Vagina (tissue), 2 donors: ENCODE measurements at regions not wholly inside any gene's neighbourhood (a gene's known extent, or its start where the extent isn't known, plus 50 kb on each side); places are given as distances from the start of the nearest gene placed in this dataset.

Experiments
- DNase-seq, 2 donors: peaks; one replicate each; pipeline ENCODE4 v3.0.0-alpha.2; 2017; ENCODE audit errors: extremely low spot score in 2 of 2
- H3K27ac ChIP-seq: fragments of 200-600 bp; sonication (generic); one replicate; pipeline ENCODE4 v1.5.1; 2019
- H3K27me3 ChIP-seq: fragments of 200-600 bp; sonication (generic); one replicate; pipeline ENCODE4 v1.5.1; 2019
- H3K36me3 ChIP-seq, 2 donors: fragments of 200-600 bp; sonication (generic); one replicate each; pipeline ENCODE4 v1.5.1; 2017 to 2019
- H3K4me1 ChIP-seq: fragments of 200-600 bp; sonication (generic); one replicate; pipeline ENCODE4 v1.5.1; 2019
- H3K4me3 ChIP-seq, 2 donors: fragments of 200-600 bp; sonication (generic); 1 replicate in 1 of 2; 2 replicates in 1 of 2; pipeline ENCODE4 v1.5.1; 2016 to 2019
- H3K9me3 ChIP-seq: fragments of 200-600 bp; sonication (generic); one replicate; pipeline ENCODE4 v1.5.1; 2019
- CTCF ChIP-seq, 3 experiments: fragments of 450-650 bp in 2 of 3; fragments of 200-600 bp in 1 of 3; sonication (generic) in 1 of 3; IDR thresholded peaks; one replicate each; pipeline ENCODE4 v1.5.1; 2017 to 2019; ENCODE audit warnings: antibody characterized with exemption in 3 of 3, mild to moderate bottlenecking in 2 of 3, moderate library complexity in 2 of 3
- POLR2A ChIP-seq, 2 donors: fragments of 450-650 bp; IDR thresholded peaks; one replicate each; pipeline ENCODE4 v1.6.1; 2017; ENCODE audit warnings: antibody characterized with exemption in 2 of 2, mild to moderate bottlenecking in 2 of 2, moderate library complexity in 2 of 2
- POLR2AphosphoS5 ChIP-seq, 2 donors: sonication (generic); formaldehyde crosslinking; IDR thresholded peaks; one replicate each; pipeline ENCODE4 v1.9.0; 2017; ENCODE audit warnings: antibody characterized with exemption in 2 of 2, mild to moderate bottlenecking in 2 of 2, low read depth in 1 of 2; ENCODE audit not compliant: insufficient read depth in 1 of 2
- intact Hi-C: fragments of 100-400 bp; cut with DNase I; formaldehyde crosslinking; loops from one replicate; pipeline ENCODE4 v1.15.1; 2023

DNA sequence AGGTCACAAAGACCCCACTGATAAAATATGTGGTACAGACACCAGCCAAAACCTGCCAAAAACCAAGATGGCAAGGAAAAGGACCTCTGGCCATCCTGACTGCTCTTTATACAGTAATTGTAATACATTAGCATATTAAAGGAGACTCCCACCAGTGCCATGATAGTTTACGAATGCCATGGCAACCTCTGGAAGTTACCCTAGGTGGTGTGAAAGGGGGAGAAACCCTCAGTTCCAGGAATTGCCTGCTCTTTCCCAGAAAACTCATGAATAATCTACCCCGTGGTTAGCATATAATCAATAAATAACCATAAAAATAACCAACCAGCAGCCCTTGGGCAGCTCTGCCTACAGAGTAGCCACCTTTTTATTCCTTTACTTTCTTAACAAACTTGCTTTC, 129.8 kb upstream of the EPB41L3 start:
- no peak overlapping the region for H3K27ac ChIP-seq
- H3K36me3 ChIP-seq: no peaks in the 10 kb centered on the region
- no peaks in the 10 kb centered on the region for H3K27me3 ChIP-seq
- no peaks in the 10 kb centered on the region for H3K9me3 ChIP-seq
- H3K4me1 ChIP-seq: no peaks in the 10 kb centered on the region
- no peak overlapping the region for H3K4me3 ChIP-seq
- intact Hi-C loops: no loop called here
- no peak for TF ChIP-seq CTCF (IDR thresholded peaks at IDR 0.05)
- TF ChIP-seq POLR2A (IDR thresholded peaks at IDR 0.05): no peak
- no peak for TF ChIP-seq POLR2AphosphoS5 (IDR thresholded peaks at IDR 0.05; ENCODE audit: insufficient read depth in 1 of 2, low read depth in 1 of 2)
- DNase-seq: no peak

GRCh38 chr18:5669585-5669984, 125.8 kb upstream of the EPB41L3 start:
- Histone ChIP-seq H3K4me3 (no peak overlapping the region), H3K27ac (no peak overlapping the region), H3K4me1 (no peaks in the 10 kb centered on the region), H3K9me3 (no peaks in the 10 kb centered on the region), H3K36me3 (no peaks in the 10 kb centered on the region), H3K27me3 (no peaks in the 10 kb centered on the region)
- intact Hi-C loops: no loop called here
- no peak for DNase-seq
- TF ChIP-seq CTCF (IDR thresholded peaks at IDR 0.05): no peak
- no peak for TF ChIP-seq POLR2AphosphoS5 (IDR thresholded peaks at IDR 0.05; ENCODE audit: insufficient read depth in 1 of 2, low read depth in 1 of 2)
- TF ChIP-seq POLR2A (IDR thresholded peaks at IDR 0.05): no peak

DNA sequence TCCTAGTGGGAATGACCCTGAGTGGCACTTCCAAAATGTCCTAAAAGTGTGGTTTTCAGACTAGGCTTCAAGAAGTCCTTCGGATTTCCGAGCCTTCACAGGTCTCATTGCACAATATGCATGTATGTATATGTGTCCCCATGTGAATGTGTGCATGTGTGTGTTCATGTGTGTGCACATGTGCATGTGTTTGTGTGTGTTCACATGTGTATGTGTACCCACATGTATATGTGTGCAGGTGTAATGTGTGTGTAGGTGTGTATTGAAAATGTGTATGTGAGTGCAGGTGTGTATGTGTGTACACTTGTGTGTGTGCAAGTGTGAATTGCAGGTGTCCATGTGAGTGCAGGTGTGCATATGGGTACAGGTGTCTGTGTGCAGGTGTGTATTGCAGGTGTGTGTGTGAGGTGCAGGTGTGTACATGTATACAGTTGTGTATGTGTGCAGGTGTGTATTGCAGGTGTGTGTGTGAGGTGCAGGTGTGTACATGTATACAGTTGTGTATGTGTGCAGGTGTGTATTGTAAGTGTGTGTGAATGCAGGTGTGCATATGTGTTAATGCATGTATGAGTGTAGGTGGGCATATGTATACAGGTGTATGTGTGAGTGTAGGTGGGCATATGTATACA, 124.4 kb upstream of the EPB41L3 start:
- no peaks in the 10 kb centered on the region for H3K4me1 ChIP-seq
- H3K27me3 ChIP-seq: no peaks in the 10 kb centered on the region
- H3K36me3 ChIP-seq: no peaks in the 10 kb centered on the region
- no peak overlapping the region for H3K27ac ChIP-seq
- no peaks in the 10 kb centered on the region for H3K9me3 ChIP-seq
- no peak overlapping the region for H3K4me3 ChIP-seq
- TF ChIP-seq POLR2A (IDR thresholded peaks at IDR 0.05): no peak
- no peak for TF ChIP-seq POLR2AphosphoS5 (IDR thresholded peaks at IDR 0.05; ENCODE audit: insufficient read depth in 1 of 2, low read depth in 1 of 2)
- TF ChIP-seq CTCF (IDR thresholded peaks at IDR 0.05): no peak
- no peak for DNase-seq
- intact Hi-C loops: no loop called here

DNA sequence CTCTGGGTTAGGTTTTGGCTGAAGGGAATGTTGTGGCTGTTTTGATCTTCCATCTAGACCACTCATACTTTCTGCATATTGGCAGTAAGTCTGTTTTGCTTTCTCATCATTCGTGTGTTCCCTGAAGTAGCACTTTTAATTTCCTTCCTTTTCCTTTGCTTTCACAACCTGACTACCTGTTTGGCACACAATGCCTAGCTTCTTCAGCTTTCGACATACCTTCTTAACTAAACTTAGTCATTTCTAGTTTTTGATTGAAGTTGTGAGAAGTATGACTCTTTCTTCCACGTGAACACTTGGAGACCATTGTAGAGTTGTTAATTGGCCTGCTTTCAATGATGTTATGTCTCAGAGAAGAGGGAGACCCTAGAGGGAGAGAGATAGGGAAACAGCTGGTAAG, 123.6 kb upstream of the EPB41L3 start:
- intact Hi-C loops: no loop called here
- H3K27ac ChIP-seq: no peak overlapping the region
- no peaks in the 10 kb centered on the region for H3K9me3 ChIP-seq
- no peak for DNase-seq
- H3K4me3 ChIP-seq: no peak overlapping the region
- H3K36me3 ChIP-seq: no peaks in the 10 kb centered on the region
- no peaks in the 10 kb centered on the region for H3K4me1 ChIP-seq
- TF ChIP-seq POLR2A (IDR thresholded peaks at IDR 0.05) (no peak), POLR2AphosphoS5 (IDR thresholded peaks at IDR 0.05; ENCODE audit: insufficient read depth in 1 of 2, low read depth in 1 of 2) (no peak), CTCF (IDR thresholded peaks at IDR 0.05) (no peak)
- H3K27me3 ChIP-seq: no peaks in the 10 kb centered on the region

- H3K4me3 ChIP-seq: no peak overlapping the region
- intact Hi-C loops: no loop called here
Observed at GRCh38 chr18:5662586-5663090, 118.8 kb upstream of the EPB41L3 start.

More at GRCh38 chr18:5662586-5663090, 118.8 kb upstream of the EPB41L3 start:
- no peak for TF ChIP-seq POLR2A (IDR thresholded peaks at IDR 0.05)
- TF ChIP-seq POLR2AphosphoS5 (IDR thresholded peaks at IDR 0.05; ENCODE audit: insufficient read depth in 1 of 2, low read depth in 1 of 2): no peak
- TF ChIP-seq CTCF (IDR thresholded peaks at IDR 0.05): no peak
- Histone ChIP-seq H3K4me1 (no peaks in the 10 kb centered on the region), H3K27ac (no peak overlapping the region), H3K9me3 (no peaks in the 10 kb centered on the region), H3K36me3 (no peaks in the 10 kb centered on the region), H3K27me3 (no peaks in the 10 kb centered on the region)
- no peak for DNase-seq
